ENCODE measurements at regions not wholly inside any gene's neighbourhood (a gene's known extent, or its start where the extent isn't known, plus 50 kb on each side); places are given as distances from the start of the nearest gene placed in this dataset. TPM values are rescaled to one million over a fixed set of nuclear protein-coding genes. Genes with fewer than 3 reads are reported as not detected.

DNA sequence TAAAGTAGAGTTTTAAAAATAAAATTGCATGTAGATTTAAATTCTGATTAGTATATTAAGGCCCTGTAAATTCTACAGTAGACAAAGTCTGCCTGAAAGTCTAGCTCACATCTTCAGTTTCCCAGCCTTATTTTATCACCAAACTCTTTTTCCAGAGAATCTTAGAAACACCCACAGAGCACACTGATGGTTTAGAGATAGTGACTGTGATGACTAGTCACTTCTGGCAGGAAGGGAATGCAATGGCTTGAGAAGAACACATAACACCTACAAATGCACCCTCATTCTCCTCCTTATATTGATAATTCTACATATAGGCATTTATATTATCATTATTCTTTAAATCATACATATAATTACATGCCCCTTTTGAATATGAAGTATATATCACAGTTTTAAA lies 232.9 kb downstream of the ARAP2 start:
- H3K79me2 ChIP-seq (ENCODE audit: insufficient read depth, low read depth, low read length) = no peaks in the 10 kb centered on the region
- no TSS peak for BruUV-seq (replicated peaks)
- H3K9me3 ChIP-seq (ENCODE audit: low read length) = no peaks in the 10 kb centered on the region
- no peak for DNase-seq (ENCODE audit: low spot score)
- no peaks in the 10 kb centered on the region for H4K20me1 ChIP-seq (ENCODE audit: insufficient read depth, low read length)
- intact Hi-C loops (cut with micrococcal nuclease; ENCODE audit: unreplicated experiment) = no loop called here
- no peak overlapping the region for H3K27ac ChIP-seq (ENCODE audit: low read depth, low read length, poor library complexity, severe bottlenecking)
- H3K4me2 ChIP-seq (ENCODE audit: low read length) = no peak overlapping the region
- no peak overlapping the region for H3K4me3 ChIP-seq (ENCODE audit: low read depth, low read length, poor library complexity, severe bottlenecking)
- ChIA-PET POLR2A (no interaction called here), CTCF (ENCODE audit: unreplicated experiment) (no interaction called here)
- no peak overlapping the region for H2AFZ ChIP-seq (ENCODE audit: low read length)
- TF ChIP-seq EZH2phosphoT487 (IDR thresholded peaks at IDR 0.05; ENCODE audit: borderline replicate concordance, low read depth, low read length) = no peak
- TF ChIP-seq, protein P1, sequence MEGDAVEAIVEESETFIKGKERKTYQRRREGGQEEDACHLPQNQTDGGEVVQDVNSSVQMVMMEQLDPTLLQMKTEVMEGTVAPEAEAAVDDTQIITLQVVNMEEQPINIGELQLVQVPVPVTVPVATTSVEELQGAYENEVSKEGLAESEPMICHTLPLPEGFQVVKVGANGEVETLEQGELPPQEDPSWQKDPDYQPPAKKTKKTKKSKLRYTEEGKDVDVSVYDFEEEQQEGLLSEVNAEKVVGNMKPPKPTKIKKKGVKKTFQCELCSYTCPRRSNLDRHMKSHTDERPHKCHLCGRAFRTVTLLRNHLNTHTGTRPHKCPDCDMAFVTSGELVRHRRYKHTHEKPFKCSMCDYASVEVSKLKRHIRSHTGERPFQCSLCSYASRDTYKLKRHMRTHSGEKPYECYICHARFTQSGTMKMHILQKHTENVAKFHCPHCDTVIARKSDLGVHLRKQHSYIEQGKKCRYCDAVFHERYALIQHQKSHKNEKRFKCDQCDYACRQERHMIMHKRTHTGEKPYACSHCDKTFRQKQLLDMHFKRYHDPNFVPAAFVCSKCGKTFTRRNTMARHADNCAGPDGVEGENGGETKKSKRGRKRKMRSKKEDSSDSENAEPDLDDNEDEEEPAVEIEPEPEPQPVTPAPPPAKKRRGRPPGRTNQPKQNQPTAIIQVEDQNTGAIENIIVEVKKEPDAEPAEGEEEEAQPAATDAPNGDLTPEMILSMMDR (conservative IDR thresholded peaks at IDR 0.05; ENCODE audit: low read length) = no peak
- no peaks in the 10 kb centered on the region for H3K4me1 ChIP-seq (ENCODE audit: insufficient read depth, low read length, poor library complexity, severe bottlenecking)
- H3K36me3 ChIP-seq (ENCODE audit: insufficient read depth, low read length) = no peaks in the 10 kb centered on the region
- H3K9me2 ChIP-seq (ENCODE audit: insufficient read depth, low read length) = no peaks in the 10 kb centered on the region

DNA sequence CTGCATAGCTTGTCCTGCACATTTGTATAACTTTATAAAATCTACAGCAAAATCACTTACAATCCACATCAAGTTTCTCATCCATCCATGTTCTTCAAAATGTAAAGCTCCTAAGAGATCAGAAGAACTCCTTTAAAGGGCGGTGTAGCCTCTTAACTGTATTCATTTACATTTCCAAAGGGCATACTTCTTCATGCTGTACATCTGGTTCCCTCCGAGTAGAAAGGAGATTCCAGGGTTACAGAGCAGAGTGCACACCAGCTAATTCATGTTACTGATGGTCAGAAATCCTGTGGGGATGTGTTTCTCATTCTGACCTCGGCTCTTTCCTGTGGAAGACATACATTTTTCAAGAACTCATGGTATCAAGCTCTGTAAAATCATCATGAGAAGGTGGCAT lies 231.8 kb downstream of the ARAP2 start:
- Histone ChIP-seq H4K20me1 (ENCODE audit: insufficient read depth, low read length) (no peaks in the 10 kb centered on the region), H3K4me3 (ENCODE audit: low read depth, low read length, poor library complexity, severe bottlenecking) (no peak overlapping the region), H3K9me2 (ENCODE audit: insufficient read depth, low read length) (no peaks in the 10 kb centered on the region), H3K79me2 (ENCODE audit: insufficient read depth, low read depth, low read length) (no peaks in the 10 kb centered on the region), H2AFZ (ENCODE audit: low read length) (no peak overlapping the region), H3K36me3 (ENCODE audit: insufficient read depth, low read length) (no peaks in the 10 kb centered on the region), H3K4me1 (ENCODE audit: insufficient read depth, low read length, poor library complexity, severe bottlenecking) (no peaks in the 10 kb centered on the region), H3K27ac (ENCODE audit: low read depth, low read length, poor library complexity, severe bottlenecking) (no peak overlapping the region), H3K4me2 (ENCODE audit: low read length) (no peak overlapping the region), H3K9me3 (ENCODE audit: low read length) (no peaks in the 10 kb centered on the region)
- TF ChIP-seq, protein P1 (conservative IDR thresholded peaks at IDR 0.05; ENCODE audit: low read length) = no peak
- TF ChIP-seq EZH2phosphoT487 (IDR thresholded peaks at IDR 0.05; ENCODE audit: borderline replicate concordance, low read depth, low read length) = no peak
- POLR2A ChIA-PET = no interaction called here
- BruUV-seq (replicated peaks) = no TSS peak
- no peak for DNase-seq (ENCODE audit: low spot score)
- intact Hi-C loops (cut with micrococcal nuclease; ENCODE audit: unreplicated experiment) = no loop called here
- CTCF ChIA-PET (ENCODE audit: unreplicated experiment) = no interaction called here

DNA sequence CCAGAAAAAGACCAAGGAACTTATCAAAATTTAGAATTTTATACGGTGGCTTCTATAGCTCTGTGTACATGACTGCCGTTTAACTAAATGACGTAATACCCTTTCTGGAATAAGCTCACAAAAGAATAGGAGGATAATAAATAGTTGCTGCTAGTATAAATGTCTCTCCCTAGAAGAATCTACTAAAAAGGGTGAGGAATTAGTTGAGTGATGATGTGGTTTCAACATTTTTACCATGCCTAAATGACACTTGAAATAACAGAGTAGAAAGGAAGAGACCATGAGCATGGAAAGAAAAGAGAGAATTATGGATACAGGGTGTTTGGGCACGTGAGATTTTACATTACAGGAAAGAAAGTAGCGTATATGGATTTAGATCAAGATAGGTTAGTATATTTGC lies 231.1 kb downstream of the ARAP2 start:
- BruUV-seq (replicated peaks) = no TSS peak
- no peaks in the 10 kb centered on the region for H3K9me2 ChIP-seq (ENCODE audit: insufficient read depth, low read length)
- intact Hi-C loops (cut with micrococcal nuclease; ENCODE audit: unreplicated experiment) = no loop called here
- no peaks in the 10 kb centered on the region for H3K36me3 ChIP-seq (ENCODE audit: insufficient read depth, low read length)
- H3K27ac ChIP-seq (ENCODE audit: low read depth, low read length, poor library complexity, severe bottlenecking) = no peak overlapping the region
- no peak overlapping the region for H3K4me2 ChIP-seq (ENCODE audit: low read length)
- H3K79me2 ChIP-seq (ENCODE audit: insufficient read depth, low read depth, low read length) = no peaks in the 10 kb centered on the region
- ChIA-PET CTCF (ENCODE audit: unreplicated experiment) (no interaction called here), POLR2A (no interaction called here)
- no peak overlapping the region for H3K4me3 ChIP-seq (ENCODE audit: low read depth, low read length, poor library complexity, severe bottlenecking)
- no peak for TF ChIP-seq EZH2phosphoT487 (IDR thresholded peaks at IDR 0.05; ENCODE audit: borderline replicate concordance, low read depth, low read length)
- TF ChIP-seq, protein P1 (conservative IDR thresholded peaks at IDR 0.05; ENCODE audit: low read length) = no peak
- no peaks in the 10 kb centered on the region for H4K20me1 ChIP-seq (ENCODE audit: insufficient read depth, low read length)
- no peaks in the 10 kb centered on the region for H3K9me3 ChIP-seq (ENCODE audit: low read length)
- DNase-seq (ENCODE audit: low spot score) = no peak
- no peak overlapping the region for H2AFZ ChIP-seq (ENCODE audit: low read length)
- H3K4me1 ChIP-seq (ENCODE audit: insufficient read depth, low read length, poor library complexity, severe bottlenecking) = no peaks in the 10 kb centered on the region

Small RNAs in the stretch of these regions (small RNA-seq; reads per million reads assigned to genes)
- gene AC097535.2 = not detected
- not detected for gene RF01210
- gene RNU6-573P = not detected
